IPS-18a (cell line): ENCODE measurements at regions not wholly inside any gene's neighbourhood (a gene's known extent, or its start where the extent isn't known, plus 50 kb on each side); places are given as distances from the start of the nearest gene placed in this dataset.

Experiments used
- H3K27ac ChIP-seq: one replicate; pipeline ENCODE4 v1.5.1; 2013; ENCODE audit warnings: low read length
- H3K27me3 ChIP-seq: one replicate; pipeline ENCODE4 v1.6.1; 2013; ENCODE audit warnings: mild to moderate bottlenecking, low read length; ENCODE audit not compliant: control insufficient read depth, insufficient read depth
- H3K36me3 ChIP-seq: one replicate; pipeline ENCODE4 v1.6.1; 2013; ENCODE audit warnings: low read depth, low read length; ENCODE audit not compliant: control insufficient read depth
- H3K4me1 ChIP-seq: one replicate; pipeline ENCODE4 v1.6.1; 2013; ENCODE audit warnings: low read depth, low read length; ENCODE audit not compliant: control insufficient read depth
- H3K4me3 ChIP-seq: one replicate; pipeline ENCODE4 v1.5.1; 2013; ENCODE audit warnings: low read length
- H3K9ac ChIP-seq: one replicate; pipeline ENCODE4 v1.6.1; 2013; ENCODE audit warnings: mild to moderate bottlenecking, low read length, moderate library complexity
- H3K9me3 ChIP-seq: one replicate; pipeline ENCODE4 v1.6.1; 2013; ENCODE audit warnings: low read depth, low read length; ENCODE audit not compliant: control insufficient read depth

DNA sequence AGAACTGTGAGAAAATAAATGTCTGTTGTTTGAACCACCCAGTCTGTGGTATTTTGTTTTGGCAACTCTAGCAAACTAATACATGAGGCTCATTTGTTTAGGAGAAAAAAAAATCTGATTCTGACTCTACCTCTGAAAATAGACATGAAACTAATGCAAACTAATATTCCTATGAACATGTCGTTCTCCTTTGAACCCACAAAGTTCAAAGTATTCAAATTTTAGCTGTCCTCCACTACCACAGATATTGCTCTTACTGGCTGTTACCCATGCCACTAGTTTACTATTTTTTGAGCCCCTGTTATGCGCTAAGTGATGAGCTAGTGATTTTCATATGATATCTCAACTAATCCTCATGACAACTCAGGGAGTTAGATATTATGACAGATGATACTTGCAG, 58.8 kb upstream of the ZNF804B start:
- Histone ChIP-seq H3K9me3 (no peaks in the 10 kb centered on the region), H3K4me1 (peaks cover 1% of the 10 kb centered on the region), H3K4me3 (no peak overlapping the region), H3K27ac (no peak overlapping the region), H3K9ac (no peak overlapping the region), H3K36me3 (no peaks in the 10 kb centered on the region), H3K27me3 (no peaks in the 10 kb centered on the region)

DNA sequence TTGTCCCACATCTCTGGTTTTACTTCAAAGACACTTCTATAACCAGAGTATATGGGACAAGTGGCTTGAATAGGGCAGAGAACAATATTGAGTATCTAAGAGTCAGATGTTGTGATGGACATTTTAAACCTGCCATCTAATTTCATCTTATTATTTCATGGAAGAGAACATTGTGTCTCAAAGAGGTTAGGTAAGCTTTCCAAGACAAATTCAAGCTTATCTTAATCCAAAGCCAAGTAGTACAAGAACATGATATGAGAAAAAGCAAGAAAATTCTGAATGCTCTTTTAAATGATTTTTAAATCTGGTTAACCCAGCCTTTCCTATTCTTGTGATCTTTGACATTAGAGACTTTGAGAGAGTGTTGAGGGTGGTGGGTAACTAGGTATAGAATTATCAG, 65.3 kb upstream of the ZNF804B start:
- Histone ChIP-seq H3K4me3 (no peak overlapping the region), H3K4me1 (peaks cover 10% of the 10 kb centered on the region), H3K9ac (no peak overlapping the region), H3K27me3 (no peaks in the 10 kb centered on the region), H3K9me3 (no peaks in the 10 kb centered on the region), H3K36me3 (no peaks in the 10 kb centered on the region), H3K27ac (no peak overlapping the region)

DNA sequence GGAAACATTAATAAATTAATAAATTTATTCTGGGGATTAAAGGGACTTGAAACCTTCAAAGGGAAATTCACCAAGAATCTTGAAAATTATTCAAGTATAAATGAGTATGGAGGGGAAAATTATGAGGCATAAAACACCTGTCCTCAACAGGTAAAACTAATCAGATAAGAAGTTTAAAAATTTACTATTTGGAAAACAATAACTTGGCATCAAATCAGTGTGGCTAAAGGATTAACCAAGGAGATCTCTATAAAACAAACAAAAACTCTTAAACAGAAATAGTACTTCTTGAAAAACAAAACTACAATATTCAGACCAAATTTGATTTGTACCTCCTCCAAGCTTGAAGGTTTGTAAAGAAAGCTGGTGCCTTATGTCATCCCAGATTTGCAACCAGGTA, 66.4 kb upstream of the ZNF804B start:
- H3K36me3 ChIP-seq, result no peaks in the 10 kb centered on the region
- H3K4me3 ChIP-seq, result no peak overlapping the region
- peaks cover 10% of the 10 kb centered on the region for H3K4me1 ChIP-seq

DNA sequence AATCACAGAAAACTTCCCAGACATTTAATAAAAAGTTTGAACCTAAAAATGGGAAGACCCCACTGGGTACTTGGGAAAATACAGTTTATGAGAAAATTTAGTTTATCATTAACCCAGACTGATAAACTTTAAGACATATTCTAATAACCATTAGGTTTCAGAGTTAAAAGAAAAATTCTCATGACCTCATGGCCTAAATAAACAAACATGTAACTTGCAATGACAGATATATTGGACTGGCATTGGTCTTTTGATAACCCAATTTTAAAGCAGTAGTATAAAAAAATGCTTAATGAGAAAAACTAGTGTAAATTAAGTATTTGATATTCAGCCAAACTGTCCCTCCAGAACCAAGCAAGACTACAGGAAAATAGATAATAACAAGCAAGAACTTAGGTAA, 67.0 kb upstream of the ZNF804B start:
- no peak overlapping the region for H3K27ac ChIP-seq
- no peaks in the 10 kb centered on the region for H3K9me3 ChIP-seq

More for the DNA sequence above, 66.4 kb upstream of the ZNF804B start:
- Histone ChIP-seq H3K27me3 (no peaks in the 10 kb centered on the region), H3K9ac (no peak overlapping the region), H3K9me3 (no peaks in the 10 kb centered on the region), H3K27ac (no peak overlapping the region)

DNA sequence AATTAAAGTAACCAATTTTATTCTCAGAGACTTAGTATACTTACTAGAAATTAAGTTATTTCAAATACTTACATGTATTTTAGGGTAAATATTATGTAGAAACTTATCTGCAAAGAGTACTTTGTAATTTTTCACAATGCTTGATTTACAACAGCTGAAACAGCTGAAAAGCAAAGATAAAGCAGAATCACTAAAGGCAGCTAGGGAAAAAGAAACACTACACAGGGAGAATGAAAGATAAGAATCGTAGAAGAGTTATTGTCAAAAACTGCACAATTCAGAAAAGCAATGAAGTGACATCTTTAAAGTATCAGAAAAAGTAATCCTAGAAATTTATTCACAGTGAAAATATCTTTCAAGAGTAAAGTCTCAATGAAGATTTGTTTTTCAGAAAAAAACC, 69.7 kb upstream of the ZNF804B start:
- H3K36me3 ChIP-seq, result no peaks in the 10 kb centered on the region
- H3K4me1 ChIP-seq, result peaks cover 7% of the 10 kb centered on the region
- no peak overlapping the region for H3K4me3 ChIP-seq
- H3K9ac ChIP-seq, result no peak overlapping the region
- H3K27me3 ChIP-seq, result no peaks in the 10 kb centered on the region
- H3K27ac ChIP-seq, result no peak overlapping the region
- no peaks in the 10 kb centered on the region for H3K9me3 ChIP-seq

More for the DNA sequence above, 67.0 kb upstream of the ZNF804B start:
- Histone ChIP-seq H3K9ac (no peak overlapping the region), H3K27me3 (no peaks in the 10 kb centered on the region), H3K4me1 (peaks cover 10% of the 10 kb centered on the region), H3K4me3 (no peak overlapping the region), H3K36me3 (no peaks in the 10 kb centered on the region)

DNA sequence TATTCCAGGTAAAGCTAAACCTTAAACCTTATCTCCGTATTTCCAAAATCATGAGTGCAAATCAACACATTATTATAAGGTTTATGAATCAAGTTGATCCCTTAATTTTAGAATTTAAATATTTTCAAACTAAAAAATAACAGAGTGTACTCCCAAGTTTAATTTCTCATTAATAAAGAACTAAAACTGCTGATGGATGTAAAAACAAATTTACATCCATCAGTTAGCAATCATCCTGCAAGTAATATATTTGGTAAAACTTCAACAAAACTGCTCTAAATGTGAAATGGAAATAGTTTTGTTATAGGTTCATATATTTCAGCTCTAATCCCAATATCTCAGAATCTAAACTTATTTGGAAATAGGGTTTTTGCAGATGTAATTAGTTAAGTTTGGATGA, 71.3 kb upstream of the ZNF804B start:
- Histone ChIP-seq H3K27ac (no peak overlapping the region), H3K27me3 (no peaks in the 10 kb centered on the region), H3K4me3 (no peak overlapping the region), H3K36me3 (no peaks in the 10 kb centered on the region), H3K9me3 (no peaks in the 10 kb centered on the region), H3K9ac (no peak overlapping the region), H3K4me1 (peaks cover 7% of the 10 kb centered on the region)

DNA sequence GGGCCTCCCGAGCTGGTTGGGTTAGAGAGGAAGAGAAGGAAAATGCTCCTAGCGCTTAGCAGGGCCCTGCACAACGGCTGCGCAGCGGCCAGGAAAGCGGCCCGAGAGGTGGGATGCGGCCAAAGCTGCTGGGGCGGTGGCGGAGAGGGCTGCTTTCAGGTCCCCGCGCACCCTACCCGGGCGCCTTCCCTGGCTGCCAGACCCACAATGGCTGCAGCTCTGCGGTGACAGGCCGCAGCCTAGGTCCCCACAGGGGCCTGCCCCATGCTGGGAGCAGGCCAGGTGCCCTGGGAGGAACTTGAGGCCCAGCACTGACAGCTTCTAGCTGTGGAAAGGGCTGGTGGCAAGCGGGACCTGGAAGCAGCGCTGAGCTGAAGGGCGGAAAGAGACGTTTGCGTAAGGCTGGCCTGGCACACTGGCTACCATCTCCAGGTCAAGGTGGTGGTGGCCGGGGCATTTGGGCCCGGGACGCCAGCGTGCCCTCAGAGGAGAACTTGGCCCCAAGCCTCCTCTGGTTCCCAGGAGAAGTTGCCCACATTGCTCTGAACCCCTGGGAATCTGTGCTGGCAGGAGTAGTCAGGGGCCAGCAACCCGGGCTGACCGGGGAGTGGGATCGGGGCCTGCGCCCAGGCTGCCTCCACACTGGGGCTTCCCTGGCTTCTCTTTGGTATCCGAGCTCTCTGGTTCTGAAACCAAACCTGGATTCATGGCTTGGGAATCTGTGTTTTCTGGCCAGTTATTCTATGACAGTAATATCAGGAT, 72.9 kb upstream of the ZNF804B start:
- no peak overlapping the region for H3K27ac ChIP-seq
- H3K4me3 ChIP-seq, result no peak overlapping the region
- no peaks in the 10 kb centered on the region for H3K36me3 ChIP-seq
- no peaks in the 10 kb centered on the region for H3K9me3 ChIP-seq
- no peak overlapping the region for H3K9ac ChIP-seq
- H3K4me1 ChIP-seq, result peaks cover 4% of the 10 kb centered on the region
- H3K27me3 ChIP-seq, result no peaks in the 10 kb centered on the region

DNA sequence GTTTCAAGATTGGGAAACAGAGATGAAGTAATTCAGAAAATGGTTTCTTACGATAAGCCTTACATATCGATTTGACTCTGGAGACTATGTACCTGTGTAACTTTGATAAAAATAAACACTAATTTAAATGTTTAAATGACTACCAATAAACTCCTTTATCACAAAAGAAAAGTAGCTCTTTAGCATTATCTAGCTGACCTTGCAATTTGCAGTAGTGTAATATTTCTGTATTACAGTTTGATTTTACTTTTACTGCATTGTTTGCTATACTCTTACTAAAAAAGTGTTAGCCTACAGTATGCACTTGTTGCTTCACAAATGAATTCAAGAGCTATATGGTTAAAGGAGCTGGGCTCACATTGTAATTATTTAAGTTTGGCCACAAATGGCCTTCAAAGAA, 77.8 kb upstream of the ZNF804B start:
- no peak overlapping the region for H3K9ac ChIP-seq
- H3K9me3 ChIP-seq, result no peaks in the 10 kb centered on the region
- no peak overlapping the region for H3K27ac ChIP-seq
- H3K4me3 ChIP-seq, result no peak overlapping the region
- no peaks in the 10 kb centered on the region for H3K36me3 ChIP-seq
- H3K4me1 ChIP-seq, result no peaks in the 10 kb centered on the region
- H3K27me3 ChIP-seq, result no peaks in the 10 kb centered on the region

DNA sequence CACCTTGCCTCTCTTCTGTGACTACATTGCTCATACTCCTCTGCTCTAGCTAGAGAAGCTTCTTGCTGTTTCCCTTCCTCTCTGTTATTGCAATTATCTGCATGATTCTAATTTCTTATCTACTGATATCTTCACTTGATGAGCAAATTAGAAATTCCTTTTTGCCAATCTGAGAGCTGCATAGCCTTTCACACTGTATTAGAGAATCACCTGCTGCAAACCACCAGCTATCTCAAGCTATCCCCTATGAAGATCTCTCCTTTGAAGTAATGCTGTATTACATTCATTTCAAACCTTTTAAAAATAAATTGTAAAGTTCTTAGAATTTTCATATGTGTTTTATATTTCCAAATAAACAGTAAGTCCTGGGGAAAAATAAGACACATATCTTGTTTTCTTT, 89.0 kb upstream of the ZNF804B start:
- H3K4me3 ChIP-seq, result no peak overlapping the region
- H3K9me3 ChIP-seq, result no peaks in the 10 kb centered on the region
- H3K9ac ChIP-seq, result no peak overlapping the region
- H3K27me3 ChIP-seq, result no peaks in the 10 kb centered on the region
- H3K36me3 ChIP-seq, result no peaks in the 10 kb centered on the region
- peaks cover 3% of the 10 kb centered on the region for H3K4me1 ChIP-seq
- no peak overlapping the region for H3K27ac ChIP-seq

DNA sequence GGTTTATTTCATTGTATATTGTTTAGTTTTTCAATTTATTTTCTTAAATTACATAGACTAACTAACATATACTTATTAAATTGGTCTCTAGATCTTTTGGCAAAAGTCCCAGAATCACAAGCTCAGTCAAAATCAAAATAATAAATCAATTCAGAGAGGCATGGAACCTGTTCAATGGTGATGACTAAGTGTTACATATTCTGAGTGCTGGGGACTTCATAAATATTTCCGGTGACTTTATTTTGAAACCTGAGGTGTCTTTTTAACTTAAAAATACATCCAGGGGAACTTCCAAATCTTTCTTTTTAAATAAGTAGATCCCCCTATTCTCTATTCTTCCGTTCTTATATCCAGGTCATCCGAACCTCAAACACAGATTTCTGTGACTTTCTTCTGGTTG, 89.6 kb upstream of the ZNF804B start:
- no peak overlapping the region for H3K9ac ChIP-seq

DNA sequence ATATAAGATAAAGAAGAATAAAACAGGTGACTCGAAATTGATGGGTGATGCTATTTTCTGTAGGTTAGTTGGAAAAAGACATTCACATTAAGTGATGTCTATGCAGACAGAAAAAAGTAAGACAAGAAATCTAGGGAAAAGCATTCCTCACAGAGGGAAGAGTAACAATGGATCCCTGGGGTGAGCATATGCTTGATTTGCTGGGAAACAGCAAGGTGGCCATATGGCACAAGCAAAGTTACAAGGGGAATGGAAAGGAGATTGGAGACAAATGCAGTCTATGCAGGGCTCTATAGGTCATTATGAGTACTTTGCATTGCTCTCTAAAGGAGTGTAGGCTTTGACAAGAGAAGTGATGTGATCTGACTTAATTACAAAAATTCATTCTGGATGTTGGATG, 90.9 kb upstream of the ZNF804B start:
- no peak overlapping the region for H3K4me3 ChIP-seq
- H3K27ac ChIP-seq, result no peak overlapping the region
- no peaks in the 10 kb centered on the region for H3K27me3 ChIP-seq
- no peaks in the 10 kb centered on the region for H3K36me3 ChIP-seq
- peaks cover 13% of the 10 kb centered on the region for H3K4me1 ChIP-seq
- no peaks in the 10 kb centered on the region for H3K9me3 ChIP-seq
- H3K9ac ChIP-seq, result no peak overlapping the region

More for the DNA sequence above, 89.6 kb upstream of the ZNF804B start:
- Histone ChIP-seq H3K4me3 (no peak overlapping the region), H3K27ac (no peak overlapping the region), H3K9me3 (no peaks in the 10 kb centered on the region), H3K4me1 (peaks cover 5% of the 10 kb centered on the region), H3K27me3 (no peaks in the 10 kb centered on the region), H3K36me3 (no peaks in the 10 kb centered on the region)

DNA sequence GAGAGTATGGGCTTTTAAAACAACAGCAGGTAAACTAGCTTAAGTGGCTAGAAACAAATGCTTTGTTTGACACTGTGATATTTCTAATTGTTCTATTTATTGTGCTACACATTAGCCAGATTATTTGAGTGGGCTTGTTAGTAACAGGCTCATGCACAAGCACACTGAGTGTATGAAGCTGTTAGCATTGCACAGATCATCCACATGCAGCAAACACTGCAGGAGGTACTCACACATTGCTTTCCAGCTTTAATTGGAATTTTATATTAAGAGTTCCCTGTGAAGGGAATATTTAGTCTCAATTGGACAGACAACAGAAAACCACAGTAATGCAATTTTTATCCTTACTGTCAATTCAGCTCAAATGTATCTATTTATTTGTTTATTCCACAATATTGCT, 92.9 kb upstream of the ZNF804B start:
- Histone ChIP-seq H3K4me3 (no peak overlapping the region), H3K27ac (no peak overlapping the region), H3K9me3 (no peaks in the 10 kb centered on the region), H3K36me3 (no peaks in the 10 kb centered on the region), H3K4me1 (peaks cover 13% of the 10 kb centered on the region), H3K9ac (no peak overlapping the region), H3K27me3 (no peaks in the 10 kb centered on the region)
